Inflammatory macrophage treated with lipopolysaccharide for 4 hours (primary cell): ENCODE measurements at regions not wholly inside any gene's neighbourhood (a gene's known extent, or its start where the extent isn't known, plus 50 kb on each side); places are given as distances from the start of the nearest gene placed in this dataset.

ENCODE experiments used
- DNase-seq: peaks from one replicate; pipeline ENCODE4 v3.0.0-alpha.2; 2020

GRCh38 chr9:27924502-27924901 is 351.2 kb upstream of the C9orf72 start:
- no peak for DNase-seq

- no peak for DNase-seq
Measured at GRCh38 chr9:27925815-27926214, 352.5 kb upstream of the C9orf72 start.

GRCh38 chr9:27929841-27930240 is 356.6 kb upstream of the C9orf72 start:
- no peak for DNase-seq

- no peak for DNase-seq
Measured at GRCh38 chr9:27933210-27934025, 360.1 kb upstream of the C9orf72 start.

GRCh38 chr9:27934471-27934870 is 361.2 kb upstream of the C9orf72 start:
- DNase-seq = no peak

- DNase-seq = no peak
Measured at GRCh38 chr9:27939186-27939585, 365.9 kb upstream of the C9orf72 start.

- DNase-seq = no peak
Measured at GRCh38 chr9:27940535-27940934, 367.3 kb upstream of the C9orf72 start.

GRCh38 chr9:27943501-27943900 is 370.2 kb upstream of the C9orf72 start:
- no peak for DNase-seq

- DNase-seq = no peak
Measured at GRCh38 chr9:27945386-27945785, 372.1 kb upstream of the C9orf72 start.

GRCh38 chr9:27950382-27950781 is 377.1 kb upstream of the C9orf72 start:
- no peak for DNase-seq

- no peak for DNase-seq
Measured at GRCh38 chr9:27954858-27955257, 381.6 kb upstream of the C9orf72 start.

GRCh38 chr9:27963836-27964235 is 390.6 kb upstream of the C9orf72 start:
- no peak for DNase-seq

GRCh38 chr9:27967210-27967609 is 393.9 kb upstream of the C9orf72 start:
- DNase-seq = no peak

GRCh38 chr9:27977931-27978330 is 404.6 kb upstream of the C9orf72 start:
- no peak for DNase-seq

- no peak for DNase-seq
Measured at GRCh38 chr9:27985714-27986113, 412.4 kb upstream of the C9orf72 start.

GRCh38 chr9:27990524-27990923 is 417.2 kb upstream of the C9orf72 start:
- no peak for DNase-seq

- no peak for DNase-seq
Measured at GRCh38 chr9:27991221-27991620, 417.9 kb upstream of the C9orf72 start.

GRCh38 chr9:28001096-28001495 is 427.8 kb upstream of the C9orf72 start:
- DNase-seq = no peak

GRCh38 chr9:28004900-28005299 is 431.6 kb upstream of the C9orf72 start:
- DNase-seq = no peak

GRCh38 chr9:28005779-28006178 is 432.5 kb upstream of the C9orf72 start:
- no peak for DNase-seq

- DNase-seq = no peak
Measured at GRCh38 chr9:28007097-28007817, 434.0 kb upstream of the C9orf72 start.

- DNase-seq = no peak
Measured at GRCh38 chr9:28014212-28014611, 440.9 kb upstream of the C9orf72 start.

- DNase-seq = no peak
Measured at GRCh38 chr9:28024676-28025075, 451.4 kb upstream of the C9orf72 start.

GRCh38 chr9:28025186-28025585 is 451.9 kb upstream of the C9orf72 start:
- DNase-seq = no peak
